Esophagus muscularis mucosa (tissue), 4 donors: ENCODE measurements at regions not wholly inside any gene's neighbourhood (a gene's known extent, or its start where the extent isn't known, plus 50 kb on each side); places are given as distances from the start of the nearest gene placed in this dataset.

Experiments used
- DNase-seq: peaks from one replicate; pipeline ENCODE4 v3.0.0-alpha.2; 2017; ENCODE audit errors: extremely low spot score
- H3K27ac ChIP-seq, 4 donors: fragments of 200-600 bp; sonication (generic); replicated peaks in 1 of 4; 1 replicate in 3 of 4; 2 replicates in 1 of 4; pipeline ENCODE4 v1.5.1; 2016 to 2019; ENCODE audit warnings: mild to moderate bottlenecking in 1 of 4
- H3K27me3 ChIP-seq, 4 donors: fragments of 200-600 bp; sonication (generic); one replicate each; pipeline versions ENCODE4 v1.5.1 to v1.6.0; 2016 to 2019
- H3K36me3 ChIP-seq, 4 donors: fragments of 200-600 bp; sonication (generic); one replicate each; pipeline ENCODE4 v1.5.1; 2016 to 2019
- H3K4me1 ChIP-seq, 4 donors: fragments of 200-600 bp; sonication (generic); one replicate each; pipeline ENCODE4 v1.5.1; 2016 to 2019
- H3K4me3 ChIP-seq, 4 donors: fragments of 200-600 bp; sonication (generic); 1 replicate in 2 of 4; 2 replicates in 2 of 4; pipeline ENCODE4 v1.5.1; 2016 to 2019; ENCODE audit warnings: mild to moderate bottlenecking in 4 of 4, moderate library complexity in 1 of 4
- H3K9me3 ChIP-seq, 4 donors: fragments of 200-600 bp; sonication (generic); 1 replicate in 3 of 4; 2 replicates in 1 of 4; pipeline ENCODE4 v1.5.1; 2016 to 2019
- CTCF ChIP-seq, 3 experiments: fragments of 200-600 bp in 2 of 3; fragments of 450-650 bp in 1 of 3; sonication (generic) in 2 of 3; IDR thresholded peaks; one replicate each; pipeline ENCODE4 v1.5.1; 2017 to 2019; ENCODE audit warnings: antibody characterized with exemption in 3 of 3, mild to moderate bottlenecking in 2 of 3, moderate library complexity in 1 of 3
- EP300 ChIP-seq: sonication (generic); formaldehyde crosslinking; IDR thresholded peaks from one replicate; pipeline ENCODE4 v1.6.1; 2017; ENCODE audit warnings: antibody characterized with exemption
- POLR2A ChIP-seq: fragments of 450-650 bp; IDR thresholded peaks from one replicate; pipeline ENCODE4 v1.6.1; 2017; ENCODE audit warnings: antibody characterized with exemption, moderate library complexity, mild to moderate bottlenecking, low read depth
- POLR2AphosphoS5 ChIP-seq, 2 donors: sonication (generic); formaldehyde crosslinking; IDR thresholded peaks; one replicate each; pipeline ENCODE4 v1.6.1; 2017; ENCODE audit warnings: antibody characterized with exemption in 2 of 2
- WGBS: methylation state at CpG from one replicate; pipeline ENCODE4 v1.1.5; 2018; 5-methylcytosine and 5-hydroxymethylcytosine counted together
- intact Hi-C: fragments of 100-400 bp; cut with DNase I; formaldehyde crosslinking; loops from one replicate; pipeline ENCODE4 v1.15.1; 2023

DNA sequence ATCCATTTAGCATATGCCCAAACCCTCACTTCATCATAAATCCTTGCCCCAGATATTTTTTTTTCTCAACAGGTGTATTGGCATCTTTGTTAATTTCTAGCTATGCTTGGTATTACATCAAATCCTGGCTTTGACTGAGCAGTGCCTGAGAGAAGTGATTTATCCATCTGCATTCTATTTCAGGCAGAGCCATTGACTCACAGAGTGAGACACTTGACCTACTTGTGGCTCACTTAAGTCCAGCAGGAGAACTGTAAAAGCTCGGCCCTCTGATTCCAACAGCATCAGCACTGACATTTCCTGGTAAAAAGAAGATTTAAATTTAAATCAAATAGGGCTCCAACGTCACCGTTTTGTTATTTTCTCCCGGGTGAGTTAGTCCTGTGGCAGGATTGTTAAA is 93.4 kb downstream of the PLK2 start:
- WGBS = 70% methylated on average over 4 of the region's 4 CpGs
- TF ChIP-seq EP300 (no peak), POLR2A (no peak), POLR2AphosphoS5 (IDR thresholded peaks at IDR 0.05) (no peak), CTCF (IDR thresholded peaks at IDR 0.05) (no peak)
- intact Hi-C loops = no loop called here
- no peak for DNase-seq
- Histone ChIP-seq H3K4me3 (no peak overlapping the region), H3K4me1 (no peaks in the 10 kb centered on the region), H3K27ac (no peak overlapping the region), H3K9me3 (no peaks in the 10 kb centered on the region), H3K27me3 (no peaks in the 10 kb centered on the region), H3K36me3 (no peaks in the 10 kb centered on the region)

GRCh38 chr5:58365791-58366190 is 94.1 kb downstream of the PLK2 start:
- no peak for TF ChIP-seq CTCF (IDR thresholded peaks at IDR 0.05)
- TF ChIP-seq EP300 = no peak
- no peak for TF ChIP-seq POLR2A
- no peak for TF ChIP-seq POLR2AphosphoS5 (IDR thresholded peaks at IDR 0.05)
- H3K4me1 ChIP-seq = no peaks in the 10 kb centered on the region
- WGBS = 82% methylated on average over 3 of the region's 3 CpGs
- no peaks in the 10 kb centered on the region for H3K9me3 ChIP-seq
- H3K27me3 ChIP-seq = no peaks in the 10 kb centered on the region
- no peak overlapping the region for H3K4me3 ChIP-seq
- H3K27ac ChIP-seq = no peak overlapping the region
- intact Hi-C loops = no loop called here
- DNase-seq = no peak
- H3K36me3 ChIP-seq = no peaks in the 10 kb centered on the region

GRCh38 chr5:58363461-58364249 is 96.2 kb downstream of the PLK2 start:
- WGBS = 89% methylated on average over 8 of the region's 8 CpGs
- intact Hi-C loops = no loop called here

DNA sequence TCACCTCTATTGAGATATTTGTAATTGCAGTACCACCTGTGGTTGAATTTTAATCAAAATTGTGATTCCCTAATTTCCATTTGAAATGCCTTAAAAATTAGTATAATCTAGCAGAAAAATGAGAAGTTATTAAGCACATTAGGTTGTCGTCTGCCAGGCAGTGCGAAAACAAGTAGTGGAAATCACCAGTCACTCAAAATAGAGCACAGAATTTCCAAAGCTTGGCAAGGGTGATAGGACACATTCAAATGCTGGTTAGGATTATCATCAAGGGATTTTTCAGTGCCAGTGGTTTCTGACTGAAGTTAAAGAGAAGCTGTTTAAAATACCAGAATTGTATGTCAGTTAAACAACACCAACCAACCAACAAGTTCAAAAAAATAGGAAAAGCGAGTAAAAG is 97.8 kb downstream of the PLK2 start:
- Histone ChIP-seq H3K27me3 (no peaks in the 10 kb centered on the region), H3K27ac (no peak overlapping the region), H3K4me3 (no peak overlapping the region), H3K9me3 (no peaks in the 10 kb centered on the region), H3K36me3 (no peaks in the 10 kb centered on the region), H3K4me1 (no peaks in the 10 kb centered on the region)
- intact Hi-C loops = no loop called here
- no peak for TF ChIP-seq EP300
- WGBS = 88% methylated on average over 3 of the region's 3 CpGs
- no peak for DNase-seq

More at GRCh38 chr5:58363461-58364249, 96.2 kb downstream of the PLK2 start:
- Histone ChIP-seq H3K4me1 (no peaks in the 10 kb centered on the region), H3K9me3 (no peaks in the 10 kb centered on the region), H3K4me3 (no peak overlapping the region), H3K36me3 (no peaks in the 10 kb centered on the region), H3K27ac (no peak overlapping the region), H3K27me3 (no peaks in the 10 kb centered on the region)
- DNase-seq = no peak
- TF ChIP-seq POLR2AphosphoS5 (IDR thresholded peaks at IDR 0.05) = no peak
- TF ChIP-seq CTCF (IDR thresholded peaks at IDR 0.05) = no peak
- no peak for TF ChIP-seq EP300
- TF ChIP-seq POLR2A = no peak

- H3K27ac ChIP-seq = no peak overlapping the region
- no peak for DNase-seq
- 93% methylated on average over 2 of the region's 2 CpGs for WGBS
- no peaks in the 10 kb centered on the region for H3K9me3 ChIP-seq
- TF ChIP-seq EP300 (no peak), CTCF (IDR thresholded peaks at IDR 0.05) (no peak), POLR2A (no peak), POLR2AphosphoS5 (IDR thresholded peaks at IDR 0.05) (no peak)
- no peaks in the 10 kb centered on the region for H3K36me3 ChIP-seq
- no peak overlapping the region for H3K4me3 ChIP-seq
- intact Hi-C loops = no loop called here
- H3K27me3 ChIP-seq = no peaks in the 10 kb centered on the region
- H3K4me1 ChIP-seq = no peaks in the 10 kb centered on the region
Measured at GRCh38 chr5:58360794-58361193, 99.1 kb downstream of the PLK2 start.
